ENCODE measurements at regions not wholly inside any gene's neighbourhood (a gene's known extent, or its start where the extent isn't known, plus 50 kb on each side); places are given as distances from the start of the nearest gene placed in this dataset.

- ATAC-seq = no peak
Observed at GRCh38 chr16:9499941-9500593, 408.6 kb downstream of the HAPSTR1 start.

GRCh38 chr16:9500872-9501271, 409.4 kb downstream of the HAPSTR1 start:
- ATAC-seq = no peak
- TF ChIP-seq ISL1 (CRISPR knock-in tag; IDR thresholded peaks at IDR 0.05) (no peak), PPARA (CRISPR knock-in tag; IDR thresholded peaks at IDR 0.05; ENCODE audit: borderline replicate concordance) (no peak), TOX (CRISPR knock-in tag; IDR thresholded peaks at IDR 0.05; ENCODE audit: borderline replicate concordance) (no peak), RARB (CRISPR knock-in tag; IDR thresholded peaks at IDR 0.05) (no peak), ZNF8 (CRISPR knock-in tag; IDR thresholded peaks at IDR 0.05) (no peak), ARNTL (CRISPR knock-in tag; IDR thresholded peaks at IDR 0.05; ENCODE audit: borderline replicate concordance, low read depth) (no peak)
- TF ChIP-seq, protein P1, sequence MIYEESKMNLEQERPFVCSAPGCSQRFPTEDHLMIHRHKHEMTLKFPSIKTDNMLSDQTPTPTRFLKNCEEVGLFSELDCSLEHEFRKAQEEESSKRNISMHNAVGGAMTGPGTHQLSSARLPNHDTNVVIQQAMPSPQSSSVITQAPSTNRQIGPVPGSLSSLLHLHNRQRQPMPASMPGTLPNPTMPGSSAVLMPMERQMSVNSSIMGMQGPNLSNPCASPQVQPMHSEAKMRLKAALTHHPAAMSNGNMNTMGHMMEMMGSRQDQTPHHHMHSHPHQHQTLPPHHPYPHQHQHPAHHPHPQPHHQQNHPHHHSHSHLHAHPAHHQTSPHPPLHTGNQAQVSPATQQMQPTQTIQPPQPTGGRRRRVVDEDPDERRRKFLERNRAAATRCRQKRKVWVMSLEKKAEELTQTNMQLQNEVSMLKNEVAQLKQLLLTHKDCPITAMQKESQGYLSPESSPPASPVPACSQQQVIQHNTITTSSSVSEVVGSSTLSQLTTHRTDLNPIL (CRISPR knock-in tag; IDR thresholded peaks at IDR 0.05; ENCODE audit: low read depth) = no peak

More at GRCh38 chr16:9499941-9500593, 408.6 kb downstream of the HAPSTR1 start:
- no peak for TF ChIP-seq POU6F1 (CRISPR knock-in tag; IDR thresholded peaks at IDR 0.05; ENCODE audit: borderline replicate concordance, low read depth)
- no peak for TF ChIP-seq ZNF70 (CRISPR knock-in tag; IDR thresholded peaks at IDR 0.05)
- no peak for TF ChIP-seq ZFP3 (CRISPR knock-in tag; IDR thresholded peaks at IDR 0.05)
- TF ChIP-seq PPARA (CRISPR knock-in tag; IDR thresholded peaks at IDR 0.05; ENCODE audit: borderline replicate concordance) = no peak
- no peak for TF ChIP-seq ZNF565 (CRISPR knock-in tag; conservative IDR thresholded peaks at IDR 0.05; ENCODE audit: low read depth)
- no peak for TF ChIP-seq OSR1 (CRISPR knock-in tag; IDR thresholded peaks at IDR 0.05)
- TF ChIP-seq, protein P2, sequence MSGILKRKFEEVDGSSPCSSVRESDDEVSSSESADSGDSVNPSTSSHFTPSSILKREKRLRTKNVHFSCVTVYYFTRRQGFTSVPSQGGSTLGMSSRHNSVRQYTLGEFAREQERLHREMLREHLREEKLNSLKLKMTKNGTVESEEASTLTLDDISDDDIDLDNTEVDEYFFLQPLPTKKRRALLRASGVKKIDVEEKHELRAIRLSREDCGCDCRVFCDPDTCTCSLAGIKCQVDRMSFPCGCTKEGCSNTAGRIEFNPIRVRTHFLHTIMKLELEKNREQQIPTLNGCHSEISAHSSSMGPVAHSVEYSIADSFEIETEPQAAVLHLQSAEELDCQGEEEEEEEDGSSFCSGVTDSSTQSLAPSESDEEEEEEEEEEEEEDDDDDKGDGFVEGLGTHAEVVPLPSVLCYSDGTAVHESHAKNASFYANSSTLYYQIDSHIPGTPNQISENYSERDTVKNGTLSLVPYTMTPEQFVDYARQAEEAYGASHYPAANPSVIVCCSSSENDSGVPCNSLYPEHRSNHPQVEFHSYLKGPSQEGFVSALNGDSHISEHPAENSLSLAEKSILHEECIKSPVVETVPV (CRISPR knock-in tag; IDR thresholded peaks at IDR 0.05) = no peak
- TF ChIP-seq PATZ1 (CRISPR knock-in tag; IDR thresholded peaks at IDR 0.05; ENCODE audit: borderline replicate concordance) = no peak
- TF ChIP-seq ARNTL (CRISPR knock-in tag; IDR thresholded peaks at IDR 0.05; ENCODE audit: borderline replicate concordance, low read depth) = no peak

- ATAC-seq = no peak
Observed at GRCh38 chr16:9503251-9503984, 412.0 kb downstream of the HAPSTR1 start.

More at GRCh38 chr16:9503251-9503984, 412.0 kb downstream of the HAPSTR1 start:
- TF ChIP-seq POU6F1 (CRISPR knock-in tag; IDR thresholded peaks at IDR 0.05; ENCODE audit: borderline replicate concordance, low read depth) (no peak), ESRRG (CRISPR knock-in tag; IDR thresholded peaks at IDR 0.05) (no peak), ZNF70 (CRISPR knock-in tag; IDR thresholded peaks at IDR 0.05) (no peak), ARNTL (CRISPR knock-in tag; IDR thresholded peaks at IDR 0.05; ENCODE audit: borderline replicate concordance, low read depth) (no peak), PPARA (CRISPR knock-in tag; IDR thresholded peaks at IDR 0.05; ENCODE audit: borderline replicate concordance) (no peak), TCF4 (CRISPR knock-in tag; IDR thresholded peaks at IDR 0.05; ENCODE audit: borderline replicate concordance) (no peak), ZNF8 (CRISPR knock-in tag; IDR thresholded peaks at IDR 0.05) (no peak), CSDC2 (CRISPR knock-in tag; IDR thresholded peaks at IDR 0.05) (no peak)
- TF ChIP-seq, protein P3, sequence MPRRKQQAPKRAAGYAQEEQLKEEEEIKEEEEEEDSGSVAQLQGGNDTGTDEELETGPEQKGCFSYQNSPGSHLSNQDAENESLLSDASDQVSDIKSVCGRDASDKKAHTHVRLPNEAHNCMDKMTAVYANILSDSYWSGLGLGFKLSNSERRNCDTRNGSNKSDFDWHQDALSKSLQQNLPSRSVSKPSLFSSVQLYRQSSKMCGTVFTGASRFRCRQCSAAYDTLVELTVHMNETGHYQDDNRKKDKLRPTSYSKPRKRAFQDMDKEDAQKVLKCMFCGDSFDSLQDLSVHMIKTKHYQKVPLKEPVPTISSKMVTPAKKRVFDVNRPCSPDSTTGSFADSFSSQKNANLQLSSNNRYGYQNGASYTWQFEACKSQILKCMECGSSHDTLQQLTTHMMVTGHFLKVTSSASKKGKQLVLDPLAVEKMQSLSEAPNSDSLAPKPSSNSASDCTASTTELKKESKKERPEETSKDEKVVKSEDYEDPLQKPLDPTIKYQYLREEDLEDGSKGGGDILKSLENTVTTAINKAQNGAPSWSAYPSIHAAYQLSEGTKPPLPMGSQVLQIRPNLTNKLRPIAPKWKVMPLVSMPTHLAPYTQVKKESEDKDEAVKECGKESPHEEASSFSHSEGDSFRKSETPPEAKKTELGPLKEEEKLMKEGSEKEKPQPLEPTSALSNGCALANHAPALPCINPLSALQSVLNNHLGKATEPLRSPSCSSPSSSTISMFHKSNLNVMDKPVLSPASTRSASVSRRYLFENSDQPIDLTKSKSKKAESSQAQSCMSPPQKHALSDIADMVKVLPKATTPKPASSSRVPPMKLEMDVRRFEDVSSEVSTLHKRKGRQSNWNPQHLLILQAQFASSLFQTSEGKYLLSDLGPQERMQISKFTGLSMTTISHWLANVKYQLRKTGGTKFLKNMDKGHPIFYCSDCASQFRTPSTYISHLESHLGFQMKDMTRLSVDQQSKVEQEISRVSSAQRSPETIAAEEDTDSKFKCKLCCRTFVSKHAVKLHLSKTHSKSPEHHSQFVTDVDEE (CRISPR knock-in tag; IDR thresholded peaks at IDR 0.05) = no peak

Data from SK-N-SH treated with all-trans-retinoic acid at 6 μM for 48 hours (cell line).